Sciatic nerve (tissue), 2 donors: ENCODE measurements at regions not wholly inside any gene's neighbourhood (a gene's known extent, or its start where the extent isn't known, plus 50 kb on each side); places are given as distances from the start of the nearest gene placed in this dataset.
A peak's percentile ranks its signal among the peaks of the same experiment; 100 is the strongest.
"Not testable (repeated sequence)": the region's sequence is repeated elsewhere in the genome, so short reads cannot be mapped to it uniquely, and the experiment has no call there.

Experiments used
- ATAC-seq: fragments of 200-7000 bp; cut with Tn5 transposase; one replicate; pipeline ENCODE4 v1.9.1; 2020; ENCODE audit warnings: mild to moderate bottlenecking, moderate library complexity
- DNase-seq: peaks from one replicate; pipeline ENCODE4 v3.0.0-alpha.2; 2020; ENCODE audit warnings: low spot score
- intact Hi-C: fragments of 100-400 bp; cut with DNase I; formaldehyde crosslinking; loops from one replicate; pipeline ENCODE4 v1.14.2; 2022
- donor health status: DM: no; HTN: no; CAD: no.
- donor health status: DM: no; HTN: no; CAD: no.

- intact Hi-C loops: no loop called here
- ATAC-seq (no peak), DNase-seq (no peak)
These were observed 373.8 kb downstream of the NPIPA8 start for GRCh38 chr16:17962726-17963125.

DNA sequence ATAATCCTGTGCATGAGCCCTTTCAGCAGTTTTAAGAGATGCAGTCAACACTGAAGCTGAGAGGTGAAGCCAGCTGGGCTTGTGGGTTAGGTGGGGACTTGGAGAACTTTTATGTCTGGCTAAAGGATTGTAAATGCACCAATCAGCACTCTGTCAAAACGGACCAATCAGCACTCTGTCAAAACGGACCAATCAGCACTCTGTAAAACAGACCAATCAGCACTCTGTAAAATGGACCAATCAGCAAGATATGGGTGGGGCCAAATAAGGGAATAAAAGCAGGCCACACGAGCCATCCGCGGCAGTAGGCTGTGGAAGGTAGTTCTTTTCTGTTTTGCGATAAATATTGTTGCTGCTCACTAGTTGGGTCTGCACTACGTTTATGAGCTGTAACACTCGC, 374.7 kb downstream of the NPIPA8 start:
- ATAC-seq, DNase-seq, intact Hi-C loops: not testable (repeated sequence)

DNA sequence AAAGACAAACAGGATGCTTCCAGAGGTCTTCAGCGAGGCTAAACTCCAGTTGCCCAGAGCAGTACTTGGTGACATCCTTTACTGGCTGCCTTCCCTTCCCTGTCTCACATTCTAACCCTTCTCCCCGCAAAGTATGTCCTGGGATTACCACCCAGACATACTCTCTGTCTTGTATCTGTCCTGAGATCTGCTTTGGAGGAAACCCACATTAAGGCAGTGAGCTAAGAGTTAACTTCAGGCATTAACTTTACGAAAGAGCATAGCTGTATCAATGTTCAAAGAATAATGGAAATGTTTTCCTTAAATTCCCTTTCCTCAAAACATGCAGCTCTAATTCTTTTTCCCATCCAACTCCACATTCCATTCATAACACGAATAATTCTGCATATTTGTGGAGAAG, 385.2 kb downstream of the NPIPA8 start:
- intact Hi-C loops: no loop called here
- ATAC-seq (no peak), DNase-seq (no peak)

DNA sequence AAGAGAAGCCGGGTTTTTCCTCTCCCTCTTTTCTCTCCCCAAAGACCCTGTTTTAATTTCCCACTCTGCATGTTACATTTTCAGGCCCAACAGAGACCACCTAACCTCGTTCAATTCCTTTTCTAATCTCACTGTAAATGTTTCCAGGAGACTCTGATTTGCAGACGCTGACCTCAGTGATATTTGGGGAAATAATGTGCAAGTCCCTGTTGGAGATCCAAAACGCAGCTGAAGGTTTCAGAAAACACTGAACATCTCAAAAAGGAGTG, 386.6 kb downstream of the NPIPA8 start:
- intact Hi-C loops: no loop called here
- ATAC-seq (no peak), DNase-seq (no peak)

DNA sequence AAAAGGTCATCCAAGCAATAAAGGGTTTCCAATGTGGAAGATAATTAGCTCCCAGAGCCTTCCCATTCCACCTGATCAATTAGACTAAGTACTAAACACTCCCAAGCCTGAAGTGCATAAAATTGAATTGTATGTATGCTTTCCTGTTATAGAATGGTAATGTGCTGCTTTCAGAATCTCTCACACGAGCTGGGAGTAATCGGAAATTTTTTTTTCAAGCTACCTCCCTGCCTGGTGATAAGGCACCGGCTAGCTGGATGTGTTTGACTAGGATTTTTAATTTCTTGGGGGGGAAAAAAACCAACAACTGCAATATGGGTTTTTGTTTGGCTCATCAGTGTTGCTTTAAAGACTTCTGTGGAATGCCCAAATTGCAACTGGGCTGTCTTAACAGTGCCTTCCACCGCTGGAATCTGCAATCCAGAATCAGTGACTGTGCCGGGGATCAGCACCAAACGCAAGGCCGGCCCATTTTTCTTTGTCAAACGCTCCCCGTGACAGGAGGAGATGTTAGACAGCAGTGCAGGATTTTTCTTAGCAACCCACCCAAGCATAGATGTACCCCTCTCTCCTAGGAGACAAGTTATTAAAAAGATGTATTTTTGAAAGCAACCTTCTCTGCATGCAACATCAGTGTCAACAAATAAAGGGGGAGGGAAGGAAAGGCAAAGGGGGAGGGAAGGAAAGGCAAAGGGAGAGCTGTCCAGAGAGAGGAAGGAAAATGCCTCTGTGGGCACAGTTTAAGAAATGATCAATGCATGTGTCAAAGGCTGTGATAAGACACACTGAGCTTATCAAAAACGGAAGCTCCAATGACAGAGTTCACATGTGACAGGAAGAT, 387.2 kb downstream of the NPIPA8 start:
- ATAC-seq (no peak), DNase-seq (no peak)
- intact Hi-C loops: no loop called here

- no peak for DNase-seq
- no peak for ATAC-seq
- intact Hi-C loops: no loop called here
These were observed 388.9 kb downstream of the NPIPA8 start for GRCh38 chr16:17947637-17948036.

DNA sequence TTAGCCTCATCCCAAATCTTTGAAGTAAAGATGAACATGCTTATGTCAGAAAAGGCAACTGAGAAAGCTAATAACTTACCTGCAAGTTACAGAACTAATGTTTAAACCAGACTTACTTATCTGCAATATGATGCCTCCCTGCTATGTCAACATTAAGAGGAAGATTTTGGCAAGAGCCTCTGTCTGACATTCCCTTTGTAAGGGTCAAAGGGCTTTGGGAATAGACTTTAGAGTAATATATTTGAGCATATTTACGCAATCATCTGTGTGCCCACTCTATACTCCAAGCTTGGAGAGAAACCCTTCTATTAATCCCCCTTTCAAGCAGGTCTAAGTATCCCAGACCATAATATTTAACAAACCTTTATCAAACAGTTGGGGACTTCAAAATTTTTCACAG, 389.4 kb downstream of the NPIPA8 start:
- ATAC-seq (no peak), DNase-seq (no peak)
- intact Hi-C loops: no loop called here

DNA sequence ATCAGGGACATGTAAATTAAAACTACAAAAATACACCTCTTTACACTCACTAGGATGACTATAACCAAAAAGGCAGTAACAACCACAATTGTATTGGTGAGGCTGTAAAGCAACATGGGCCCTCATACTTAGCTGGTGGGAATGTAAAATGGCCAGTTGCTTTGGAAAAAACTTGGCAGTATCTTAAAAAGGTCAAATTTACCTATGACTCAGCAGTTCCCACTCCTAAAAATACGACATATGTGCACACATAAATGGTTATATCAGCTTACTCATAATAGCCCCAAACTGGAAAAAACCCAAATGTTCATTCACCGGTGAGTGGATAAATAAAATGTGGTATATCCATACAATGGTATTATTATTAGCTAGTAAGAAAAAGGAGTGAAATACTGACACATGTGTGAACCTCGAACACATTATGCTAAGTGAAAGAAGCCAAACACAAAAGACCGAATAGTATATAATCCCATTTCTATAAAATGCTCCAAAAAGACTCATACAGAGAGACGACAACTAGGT, 391.4 kb downstream of the NPIPA8 start:
- no peak for DNase-seq
- intact Hi-C loops: no loop called here
- ATAC-seq: no peak

DNA sequence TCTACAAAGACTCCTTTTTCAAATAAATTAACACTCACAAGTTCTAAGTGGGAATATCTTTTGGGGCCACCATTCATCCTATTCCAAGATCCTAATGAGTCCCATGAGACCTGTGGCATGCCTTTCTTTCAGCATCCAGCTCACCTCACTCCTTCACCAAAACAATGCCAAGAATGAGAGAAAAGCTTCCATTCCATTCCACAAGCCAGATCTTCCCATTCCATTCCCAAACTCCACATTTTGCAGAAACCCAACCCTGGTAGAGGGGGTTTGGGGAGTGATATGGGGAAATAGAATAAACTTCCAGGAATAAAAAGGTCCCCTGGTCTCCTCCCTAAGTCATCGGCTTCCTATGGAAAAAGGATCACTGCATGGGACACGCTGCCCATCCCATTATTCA, 392.2 kb downstream of the NPIPA8 start:
- intact Hi-C loops: no loop called here
- no peak for DNase-seq
- no peak for ATAC-seq

DNA sequence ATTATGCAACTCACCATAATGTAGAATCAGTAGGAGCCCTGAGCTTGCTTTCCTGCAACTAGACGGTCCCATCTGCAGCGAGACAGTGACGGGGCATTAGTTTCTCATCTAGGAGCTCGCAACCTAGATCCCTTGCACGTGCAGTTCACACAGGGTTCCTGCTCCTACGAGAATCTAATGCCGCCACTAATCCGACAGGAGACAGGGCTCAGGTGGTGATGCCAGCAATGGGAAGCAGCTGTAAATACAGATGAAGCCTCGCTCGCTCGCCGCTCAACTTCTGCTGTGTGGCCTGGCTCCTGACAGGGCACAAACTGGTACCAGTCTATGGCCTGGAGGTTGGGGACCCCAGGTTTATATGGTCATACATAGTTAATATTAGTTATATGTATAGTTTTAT, 394.5 kb downstream of the NPIPA8 start:
- intact Hi-C loops: no loop called here
- no peak for ATAC-seq
- DNase-seq: no peak

- intact Hi-C loops: no loop called here
- ATAC-seq: no peak
- no peak for DNase-seq
These were observed 395.8 kb downstream of the NPIPA8 start for GRCh38 chr16:17940584-17941364.

DNA sequence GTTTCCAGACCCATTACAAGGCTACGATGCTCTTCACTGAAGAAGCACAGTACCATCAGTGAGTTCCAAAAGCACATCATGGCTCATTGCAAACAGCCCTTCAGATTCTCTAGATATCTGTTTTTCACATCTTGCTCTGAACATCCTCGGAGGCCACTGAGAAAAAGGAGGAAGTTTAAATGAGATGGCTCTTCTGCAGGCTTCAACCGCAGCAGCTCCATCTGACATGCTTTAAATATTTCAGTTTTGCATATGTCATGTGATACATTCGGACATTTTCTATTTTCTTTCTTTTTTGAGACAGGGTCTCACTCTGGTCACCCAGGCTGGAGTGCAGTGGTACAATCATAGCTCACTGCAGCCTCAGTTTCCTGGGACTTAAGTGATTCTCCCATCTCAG, 396.8 kb downstream of the NPIPA8 start:
- intact Hi-C loops: no loop called here
- no peak for ATAC-seq
- no peak for DNase-seq

DNA sequence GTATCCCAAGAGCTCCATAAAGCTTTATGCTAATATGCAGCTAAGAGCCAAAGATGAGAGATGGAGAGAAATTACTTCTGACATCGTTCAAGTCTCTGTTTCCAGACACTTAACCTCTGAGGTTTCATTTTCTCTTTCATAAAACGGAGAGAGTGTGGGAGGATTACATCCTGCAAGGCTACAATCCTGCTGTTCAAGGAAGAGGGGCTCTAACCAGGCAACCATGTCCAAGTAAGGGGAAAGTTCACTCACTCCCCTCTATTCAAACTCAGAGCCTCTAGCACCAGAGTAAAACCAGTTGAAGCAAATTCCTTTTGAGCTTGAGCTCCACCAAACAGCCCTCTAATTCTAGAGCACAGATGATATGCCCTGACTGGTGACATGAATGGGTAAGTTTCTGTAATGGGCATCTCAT, 397.4 kb downstream of the NPIPA8 start:
- no peak for DNase-seq
- intact Hi-C loops: no loop called here
- peak; percentile 58 for ATAC-seq

DNA sequence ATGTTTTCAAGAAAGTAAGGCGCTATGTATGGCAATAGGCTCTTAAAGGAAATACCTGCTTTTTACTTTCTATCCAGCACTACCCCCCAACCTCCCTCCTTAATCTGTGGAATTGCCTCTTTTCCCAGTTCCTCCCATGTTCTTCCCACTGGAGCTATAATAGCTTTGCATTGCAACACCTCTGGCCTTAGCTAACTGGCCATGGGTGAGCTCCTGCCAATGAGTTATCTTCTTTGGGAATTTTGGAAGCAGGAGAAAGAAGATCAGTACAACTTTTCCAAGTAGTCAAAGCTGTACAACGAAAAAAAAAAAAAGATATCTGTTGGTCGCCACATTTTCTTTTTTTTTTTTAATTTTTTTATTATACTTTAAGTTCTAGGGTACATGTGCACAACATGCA, 398.0 kb downstream of the NPIPA8 start:
- intact Hi-C loops: no loop called here
- no peak for DNase-seq
- peak; percentile 85 for ATAC-seq

DNA sequence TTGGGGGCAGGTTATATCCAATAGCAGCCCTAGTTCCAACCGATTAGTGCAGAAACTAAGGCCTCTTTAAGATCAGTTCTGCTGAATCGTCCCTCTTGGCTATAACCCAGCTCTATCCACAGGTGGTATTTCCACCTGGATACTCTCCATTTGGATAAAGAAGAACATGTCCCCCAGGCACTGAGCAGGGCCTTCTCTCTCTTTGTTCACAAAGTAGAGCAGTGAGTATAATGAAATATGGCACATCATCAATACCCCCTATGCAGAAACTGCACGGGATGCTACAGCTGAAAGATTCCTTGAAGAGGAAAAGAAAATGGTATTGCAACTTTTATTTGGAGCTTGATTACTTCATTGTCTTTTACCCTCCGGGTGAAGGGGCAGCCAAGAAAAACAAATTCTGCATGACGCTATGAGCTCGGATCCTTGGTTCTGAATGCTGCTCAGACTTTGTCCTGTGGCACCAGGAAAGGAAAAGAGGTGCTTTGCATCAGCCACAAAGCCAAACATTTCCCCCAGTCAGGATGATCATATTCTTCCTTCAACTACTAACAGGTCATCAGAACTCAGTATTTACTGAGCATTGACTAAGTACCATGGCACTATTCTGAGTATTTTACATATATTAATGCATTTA, 399.7 kb downstream of the NPIPA8 start:
- DNase-seq: no peak
- peak; percentile 67 for ATAC-seq
- intact Hi-C loops: no loop called here

DNA sequence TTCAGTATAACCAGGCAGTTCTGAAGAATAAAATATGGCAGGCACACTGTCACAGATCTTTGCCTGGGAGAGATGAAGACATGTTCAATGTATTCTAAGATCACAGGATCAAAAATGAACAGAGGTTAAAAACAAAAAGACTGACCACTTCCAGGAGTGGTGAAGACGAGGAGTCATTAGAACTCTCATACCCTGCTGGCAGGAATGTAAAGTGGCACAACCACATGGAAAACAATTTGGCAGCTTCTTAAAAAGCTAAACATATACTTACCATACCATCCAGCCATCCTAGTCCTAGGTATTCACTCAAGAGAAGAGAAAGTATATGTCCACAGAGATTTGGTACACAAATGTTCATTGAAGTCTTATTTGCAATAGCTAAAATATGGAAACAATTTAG, 406.3 kb downstream of the NPIPA8 start:
- DNase-seq: no peak
- intact Hi-C loops: no loop called here
- no peak for ATAC-seq

- ATAC-seq: no peak
- intact Hi-C loops: no loop called here
- no peak for DNase-seq
These were observed 409.6 kb downstream of the NPIPA8 start for GRCh38 chr16:17926866-17927399.

- intact Hi-C loops: no loop called here
- ATAC-seq: no peak
- no peak for DNase-seq
These were observed 410.1 kb downstream of the NPIPA8 start for GRCh38 chr16:17926461-17926860.

- ATAC-seq (no peak), DNase-seq (no peak)
- intact Hi-C loops: no loop called here
These were observed 410.8 kb downstream of the NPIPA8 start for GRCh38 chr16:17925761-17926160.
